GM18511 (cell line): ENCODE measurements at regions not wholly inside any gene's neighbourhood (a gene's known extent, or its start where the extent isn't known, plus 50 kb on each side); places are given as distances from the start of the nearest gene placed in this dataset.

Experiments used
- ATAC-seq: cut with Tn5 transposase; IDR thresholded peaks from one replicate; pipeline ENCODE4 v1.9.1; 2021; ENCODE audit warnings: mild to moderate bottlenecking, moderate library complexity; ENCODE audit not compliant: unreplicated experiment

DNA sequence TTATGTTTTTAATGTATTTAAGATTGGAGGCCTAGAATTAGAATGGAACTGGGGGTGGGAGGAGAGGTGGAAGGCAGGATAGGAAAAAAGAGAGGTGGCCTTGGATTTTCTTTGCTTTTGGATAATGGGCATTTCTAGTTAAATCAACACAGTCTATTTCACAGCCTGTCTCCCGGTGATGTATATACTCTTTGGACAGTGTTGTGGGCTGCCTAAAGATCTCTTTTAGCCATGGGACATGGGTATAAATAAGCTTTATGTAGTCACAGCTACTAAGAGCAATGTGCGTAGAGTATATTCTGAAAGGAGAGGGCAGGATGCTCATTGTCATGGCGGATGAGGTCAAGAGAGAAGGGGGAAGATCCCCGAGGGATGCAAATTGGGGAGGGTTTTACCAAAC lies 1084.4 kb upstream of the RBFOX1 start:
- no peak for ATAC-seq

GRCh38 chr16:6247775-6248174 lies 1084.9 kb upstream of the RBFOX1 start:
- ATAC-seq: no peak

DNA sequence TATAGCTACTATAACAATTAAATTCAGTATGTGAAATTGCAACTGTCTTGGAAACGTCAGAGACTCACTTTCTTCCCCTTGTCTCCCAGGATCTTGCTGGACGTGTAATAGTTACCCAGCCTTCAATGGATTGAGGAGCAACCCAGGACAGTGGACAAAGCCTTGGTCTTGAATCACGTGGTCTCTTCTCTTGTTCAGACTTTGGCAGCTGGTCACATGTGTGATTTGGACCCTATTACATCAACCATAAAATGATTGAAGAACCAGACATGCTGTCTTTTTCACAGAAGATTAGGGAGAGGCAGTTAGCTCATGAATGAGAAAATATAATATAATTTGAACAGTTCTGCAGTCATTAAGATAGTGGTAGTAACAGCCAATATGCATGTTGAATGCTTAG lies 1085.5 kb upstream of the RBFOX1 start:
- ATAC-seq: no peak

- ATAC-seq: no peak
These were observed 1086.4 kb upstream of the RBFOX1 start for GRCh38 chr16:6246266-6246665.

DNA sequence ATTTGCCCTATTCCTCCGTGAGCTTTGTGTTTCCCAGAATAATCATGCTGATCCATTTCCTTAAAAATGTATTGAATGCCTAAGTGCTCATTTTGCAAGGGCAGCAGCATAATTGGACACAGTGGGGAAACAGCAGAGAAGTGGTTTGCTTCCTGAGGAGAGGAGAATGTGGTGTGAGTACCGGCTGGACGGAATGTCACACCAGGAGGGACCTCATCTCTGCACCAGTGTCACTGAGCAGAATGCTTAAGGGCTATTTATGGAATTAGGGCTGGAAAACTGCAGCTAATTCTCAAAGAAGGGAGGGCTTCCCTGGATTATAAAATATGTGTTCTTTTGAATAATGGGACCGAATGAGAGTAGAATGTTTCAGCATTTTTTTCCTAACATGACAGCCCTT lies 1100.6 kb upstream of the RBFOX1 start:
- ATAC-seq: no peak

DNA sequence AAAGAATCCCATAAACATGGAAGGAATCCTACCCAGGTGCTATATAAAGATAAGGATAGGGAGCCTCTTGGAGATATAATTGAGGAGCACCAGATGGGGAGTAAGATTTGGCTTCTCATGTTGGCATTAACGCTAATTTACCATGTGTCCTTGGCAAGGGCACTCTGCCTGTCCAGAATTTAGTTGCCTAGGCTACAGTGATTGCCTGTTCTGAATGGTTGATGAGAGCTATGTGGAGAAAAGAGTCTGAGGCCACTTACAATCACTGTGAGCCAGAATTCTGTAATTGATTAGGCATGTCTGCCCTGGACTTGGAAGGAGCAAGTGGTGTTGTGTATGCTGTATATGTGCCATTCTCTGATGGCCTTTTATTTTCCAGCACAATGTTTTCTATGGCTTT lies 1101.2 kb upstream of the RBFOX1 start:
- ATAC-seq: no peak

- ATAC-seq: no peak
These were observed 1103.5 kb upstream of the RBFOX1 start for GRCh38 chr16:6229186-6229585.

GRCh38 chr16:6218855-6219254 lies 1113.8 kb upstream of the RBFOX1 start:
- no peak for ATAC-seq

DNA sequence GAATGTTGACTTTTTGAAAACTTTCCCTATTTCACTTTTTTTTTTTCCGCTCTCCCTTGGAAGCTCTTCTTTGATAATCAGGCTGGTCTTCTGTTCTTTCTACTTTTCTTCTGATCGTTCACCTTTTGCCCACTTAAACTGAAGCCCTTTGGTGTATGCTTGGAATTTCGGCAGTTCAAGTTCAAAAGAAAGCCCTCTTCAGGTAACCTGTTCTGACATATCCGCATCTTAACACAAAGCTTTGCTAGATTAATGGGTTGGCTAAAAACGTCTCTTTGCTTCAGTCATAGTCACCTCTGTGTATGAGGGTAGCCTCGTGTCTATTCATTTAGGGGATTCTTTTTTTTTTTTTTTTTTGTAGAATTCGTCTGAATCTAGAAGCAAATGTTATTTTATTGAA lies 1115.8 kb upstream of the RBFOX1 start:
- no peak for ATAC-seq

DNA sequence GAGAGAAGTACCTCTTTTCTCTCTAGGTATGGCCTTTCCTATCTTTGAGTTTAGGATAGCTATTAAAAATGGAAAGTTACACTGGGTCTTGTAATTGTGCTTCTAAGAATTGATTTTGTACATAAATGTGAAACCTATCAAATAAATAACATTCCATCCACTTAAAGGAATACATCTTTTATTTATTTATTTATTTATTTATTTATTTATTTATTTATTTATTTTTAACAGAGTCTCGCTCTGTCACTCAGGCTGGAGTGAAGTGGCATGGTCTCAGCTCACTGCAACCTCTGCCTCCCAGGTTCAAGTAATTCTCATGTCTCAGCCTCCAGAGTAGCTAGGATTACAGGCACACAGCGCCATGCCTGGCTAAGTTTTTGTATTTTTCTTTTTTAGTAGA lies 1114.0 kb upstream of the EEF2KMT start:
- ATAC-seq: no peak

GRCh38 chr16:6209355-6209930 lies 1111.8 kb upstream of the EEF2KMT start:
- ATAC-seq: no peak

- no peak for ATAC-seq
These were observed 1110.0 kb upstream of the EEF2KMT start for GRCh38 chr16:6207580-6207979.

- ATAC-seq: no peak
These were observed 1109.5 kb upstream of the EEF2KMT start for GRCh38 chr16:6207124-6207523.

DNA sequence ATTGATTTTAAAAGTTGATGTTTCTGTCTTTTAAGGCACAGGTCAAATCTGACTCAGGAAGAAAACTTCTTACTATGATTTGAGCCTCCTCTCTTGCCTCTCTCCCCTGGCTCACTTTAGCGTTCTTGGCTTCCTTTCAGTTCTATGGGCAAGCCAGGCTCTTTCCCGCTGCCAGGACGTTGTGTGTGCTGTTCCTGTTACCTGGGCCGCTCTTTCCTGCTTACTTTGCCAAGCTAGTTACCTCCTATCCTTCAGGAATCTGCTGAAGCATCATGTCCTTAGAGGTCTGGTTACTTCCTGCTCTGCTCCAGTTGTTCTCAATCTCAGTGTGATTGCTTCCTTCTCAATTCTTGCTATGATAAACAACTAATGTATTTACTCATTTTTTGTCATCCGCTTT lies 1108.5 kb upstream of the EEF2KMT start:
- no peak for ATAC-seq

DNA sequence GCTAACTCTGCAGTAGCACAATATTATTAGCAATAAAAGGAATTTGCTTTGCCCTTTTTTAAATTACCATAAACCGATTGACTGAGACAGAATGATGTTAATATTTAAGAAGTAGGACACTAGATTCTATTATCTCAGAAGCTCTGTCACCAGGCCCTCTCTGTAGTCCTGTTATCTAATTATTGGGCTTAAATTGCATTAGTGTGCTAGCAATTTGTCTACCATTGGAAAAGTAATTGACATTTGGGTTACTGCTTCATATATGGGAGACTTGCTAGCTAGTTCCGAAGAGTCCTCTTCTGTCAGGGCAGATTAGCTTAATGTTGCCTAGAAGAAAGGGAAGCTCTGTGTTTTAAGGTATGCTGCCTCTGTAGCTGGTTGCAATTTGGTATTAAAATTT lies 1107.3 kb upstream of the EEF2KMT start:
- no peak for ATAC-seq

DNA sequence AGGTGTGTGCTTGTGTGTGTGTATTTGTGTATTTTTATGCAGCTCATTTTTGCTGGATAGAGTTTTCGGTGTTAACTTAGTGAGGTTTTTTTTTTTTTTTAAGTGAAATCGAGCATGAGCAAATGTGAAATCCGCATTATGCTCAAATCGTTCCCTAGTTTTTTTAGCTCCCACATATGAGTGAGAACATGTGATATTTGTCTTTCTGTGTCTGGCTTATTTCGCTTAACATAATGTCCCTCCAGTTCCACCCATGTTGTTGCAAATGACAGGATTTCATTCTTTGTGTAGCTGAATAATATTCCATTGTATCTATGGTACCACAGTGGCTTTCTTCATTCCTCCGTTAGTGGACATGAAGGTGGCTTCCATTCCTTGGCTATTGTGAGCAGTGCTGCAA lies 1103.3 kb upstream of the EEF2KMT start:
- no peak for ATAC-seq

GRCh38 chr16:6200271-6200670 lies 1102.7 kb upstream of the EEF2KMT start:
- ATAC-seq: no peak

- no peak for ATAC-seq
These were observed 1098.4 kb upstream of the EEF2KMT start for GRCh38 chr16:6195966-6196365.

GRCh38 chr16:6193718-6194117 lies 1096.1 kb upstream of the EEF2KMT start:
- ATAC-seq: no peak

- no peak for ATAC-seq
These were observed 1095.4 kb upstream of the EEF2KMT start for GRCh38 chr16:6192984-6193383.

DNA sequence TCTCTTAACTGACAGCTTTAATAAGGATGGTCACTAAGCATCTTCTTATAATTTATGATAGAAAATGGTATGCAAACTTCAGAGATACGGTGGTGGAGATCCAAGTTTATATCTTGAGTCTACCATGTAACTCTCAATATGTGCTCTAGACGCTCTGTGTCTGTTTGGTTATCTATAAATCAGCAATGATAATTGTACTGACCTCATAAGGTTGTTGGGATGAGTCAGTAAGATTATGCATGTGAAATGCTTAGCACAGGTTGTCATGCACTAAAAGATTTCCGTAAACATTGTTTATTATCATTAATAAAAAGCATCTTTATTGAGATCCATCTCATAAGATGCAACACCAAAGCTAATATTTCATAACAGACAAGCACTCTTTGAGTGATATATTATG lies 1094.9 kb upstream of the EEF2KMT start:
- no peak for ATAC-seq

GRCh38 chr16:6190776-6191175 lies 1093.2 kb upstream of the EEF2KMT start:
- ATAC-seq: no peak

GRCh38 chr16:6189216-6189615 lies 1091.6 kb upstream of the EEF2KMT start:
- ATAC-seq: no peak
